ENCODE measurements at regions not wholly inside any gene's neighbourhood (a gene's known extent, or its start where the extent isn't known, plus 50 kb on each side); places are given as distances from the start of the nearest gene placed in this dataset.

DNA sequence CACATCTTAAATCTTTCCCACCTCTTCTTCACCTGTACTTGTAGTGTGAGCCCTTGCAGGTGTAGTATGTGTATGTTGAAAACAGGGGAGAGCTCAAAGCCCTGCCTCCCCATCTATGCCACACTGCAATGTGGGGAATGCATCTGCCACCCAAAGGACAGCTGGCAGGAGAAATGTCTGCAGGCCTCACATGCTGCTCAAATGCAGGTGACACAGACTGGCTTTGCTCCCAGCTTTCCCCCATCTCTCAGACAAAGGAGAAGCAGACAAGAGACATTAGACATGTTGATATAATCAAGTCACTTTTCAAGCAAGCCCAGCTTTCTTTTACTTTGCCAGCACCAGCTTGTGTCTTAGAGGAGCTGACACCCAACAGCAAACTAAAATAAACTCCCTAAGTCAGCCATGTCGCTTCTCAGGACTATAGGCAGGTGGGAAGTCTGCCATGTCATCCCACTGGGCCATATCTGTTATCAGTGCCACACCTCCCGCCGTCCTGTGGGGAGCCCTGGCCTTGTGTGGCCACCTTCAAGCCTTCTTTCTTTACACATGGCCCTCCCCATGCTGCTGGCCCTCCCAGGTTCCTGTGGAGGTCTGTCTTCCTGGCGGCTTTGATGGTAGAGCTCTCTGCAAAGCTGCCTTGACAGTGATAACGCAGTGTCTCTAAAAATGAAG lies 102.1 kb downstream of the CXCL12 start:
- WGBS = 73% methylated on average over 5 of the region's 5 CpGs
- no peak for DNase-seq (ENCODE audit: low spot score)
- TF ChIP-seq, protein P1, sequence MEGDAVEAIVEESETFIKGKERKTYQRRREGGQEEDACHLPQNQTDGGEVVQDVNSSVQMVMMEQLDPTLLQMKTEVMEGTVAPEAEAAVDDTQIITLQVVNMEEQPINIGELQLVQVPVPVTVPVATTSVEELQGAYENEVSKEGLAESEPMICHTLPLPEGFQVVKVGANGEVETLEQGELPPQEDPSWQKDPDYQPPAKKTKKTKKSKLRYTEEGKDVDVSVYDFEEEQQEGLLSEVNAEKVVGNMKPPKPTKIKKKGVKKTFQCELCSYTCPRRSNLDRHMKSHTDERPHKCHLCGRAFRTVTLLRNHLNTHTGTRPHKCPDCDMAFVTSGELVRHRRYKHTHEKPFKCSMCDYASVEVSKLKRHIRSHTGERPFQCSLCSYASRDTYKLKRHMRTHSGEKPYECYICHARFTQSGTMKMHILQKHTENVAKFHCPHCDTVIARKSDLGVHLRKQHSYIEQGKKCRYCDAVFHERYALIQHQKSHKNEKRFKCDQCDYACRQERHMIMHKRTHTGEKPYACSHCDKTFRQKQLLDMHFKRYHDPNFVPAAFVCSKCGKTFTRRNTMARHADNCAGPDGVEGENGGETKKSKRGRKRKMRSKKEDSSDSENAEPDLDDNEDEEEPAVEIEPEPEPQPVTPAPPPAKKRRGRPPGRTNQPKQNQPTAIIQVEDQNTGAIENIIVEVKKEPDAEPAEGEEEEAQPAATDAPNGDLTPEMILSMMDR (IDR thresholded peaks at IDR 0.05) = no peak
- TF ChIP-seq POLR2AphosphoS5 (IDR thresholded peaks at IDR 0.05) = no peak
- TF ChIP-seq POLR2A (IDR thresholded peaks at IDR 0.05) = no peak
- H3K27me3 ChIP-seq (replicated peaks; ENCODE audit: insufficient read depth) = no peaks in the 10 kb centered on the region
- intact Hi-C loops (cut with DNase I) = no loop called here
- H3K4me1 ChIP-seq (replicated peaks) = no peaks in the 10 kb centered on the region
- no peak overlapping the region for H3K4me3 ChIP-seq
- H3K36me3 ChIP-seq = no peaks in the 10 kb centered on the region
- no peaks in the 10 kb centered on the region for H3K9me3 ChIP-seq
- no peak overlapping the region for H3K27ac ChIP-seq

GRCh38 chr10:44281662-44282061 lies 103.2 kb downstream of the CXCL12 start:
- TF ChIP-seq POLR2A (IDR thresholded peaks at IDR 0.05) = no peak
- no peak for TF ChIP-seq POLR2AphosphoS5 (IDR thresholded peaks at IDR 0.05)
- TF ChIP-seq, protein P1 (IDR thresholded peaks at IDR 0.05) = no peak
- no peaks in the 10 kb centered on the region for H3K9me3 ChIP-seq
- no peak overlapping the region for H3K27ac ChIP-seq
- intact Hi-C loops (cut with DNase I) = no loop called here
- no peaks in the 10 kb centered on the region for H3K36me3 ChIP-seq
- no peak overlapping the region for H3K4me3 ChIP-seq
- WGBS = 85% methylated on average over 5 of the region's 5 CpGs
- no peaks in the 10 kb centered on the region for H3K27me3 ChIP-seq (replicated peaks; ENCODE audit: insufficient read depth)
- no peaks in the 10 kb centered on the region for H3K4me1 ChIP-seq (replicated peaks)
- DNase-seq (ENCODE audit: low spot score) = no peak

DNA sequence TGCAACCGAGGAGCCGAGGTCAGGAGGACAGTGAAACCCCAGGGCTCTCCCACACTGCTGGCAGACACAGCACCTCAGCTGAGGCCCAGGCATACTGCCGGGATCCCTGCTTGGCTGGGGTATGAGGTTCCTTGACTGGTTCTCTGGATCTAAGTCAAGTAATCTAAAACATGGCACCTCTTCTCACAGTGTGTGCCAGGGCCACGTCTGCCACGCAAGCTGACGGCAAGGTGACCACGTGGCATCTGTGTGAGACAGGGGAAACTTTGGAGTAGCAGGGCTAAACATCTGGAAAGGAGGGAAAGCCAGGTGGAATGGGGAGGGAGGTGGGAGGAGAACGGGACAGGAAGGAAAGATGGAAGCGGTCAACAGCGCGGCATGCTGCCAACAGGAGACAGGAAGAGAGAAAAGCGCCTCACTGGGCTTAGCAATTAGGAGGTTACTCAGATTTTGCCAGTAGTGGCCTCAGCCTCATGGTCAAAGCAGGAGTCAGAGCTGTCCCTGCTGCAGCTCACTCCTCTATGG lies 103.7 kb downstream of the CXCL12 start:
- Histone ChIP-seq H3K27ac (no peak overlapping the region), H3K4me3 (no peak overlapping the region), H3K4me1 (replicated peaks) (no peaks in the 10 kb centered on the region), H3K36me3 (no peaks in the 10 kb centered on the region), H3K27me3 (replicated peaks; ENCODE audit: insufficient read depth) (no peaks in the 10 kb centered on the region), H3K9me3 (no peaks in the 10 kb centered on the region)
- no peak for TF ChIP-seq POLR2AphosphoS5 (IDR thresholded peaks at IDR 0.05)
- TF ChIP-seq, protein P1 (IDR thresholded peaks at IDR 0.05) = no peak
- TF ChIP-seq POLR2A (IDR thresholded peaks at IDR 0.05) = no peak
- 55% methylated on average over 12 of the region's 12 CpGs for WGBS
- intact Hi-C loops (cut with DNase I) = no loop called here
- DNase-seq (ENCODE audit: low spot score) = no peak

- Histone ChIP-seq H3K27ac (no peak overlapping the region), H3K4me3 (no peak overlapping the region), H3K9me3 (no peaks in the 10 kb centered on the region), H3K4me1 (replicated peaks) (no peaks in the 10 kb centered on the region), H3K27me3 (replicated peaks; ENCODE audit: insufficient read depth) (no peaks in the 10 kb centered on the region), H3K36me3 (no peaks in the 10 kb centered on the region)
- intact Hi-C loops (cut with DNase I) = no loop called here
- no peak for TF ChIP-seq POLR2AphosphoS5 (IDR thresholded peaks at IDR 0.05)
- WGBS = 50% methylated on average over 5 of the region's 5 CpGs
- no peak for DNase-seq (ENCODE audit: low spot score)
These were observed 104.5 kb downstream of the CXCL12 start for GRCh38 chr10:44280226-44281014.

DNA sequence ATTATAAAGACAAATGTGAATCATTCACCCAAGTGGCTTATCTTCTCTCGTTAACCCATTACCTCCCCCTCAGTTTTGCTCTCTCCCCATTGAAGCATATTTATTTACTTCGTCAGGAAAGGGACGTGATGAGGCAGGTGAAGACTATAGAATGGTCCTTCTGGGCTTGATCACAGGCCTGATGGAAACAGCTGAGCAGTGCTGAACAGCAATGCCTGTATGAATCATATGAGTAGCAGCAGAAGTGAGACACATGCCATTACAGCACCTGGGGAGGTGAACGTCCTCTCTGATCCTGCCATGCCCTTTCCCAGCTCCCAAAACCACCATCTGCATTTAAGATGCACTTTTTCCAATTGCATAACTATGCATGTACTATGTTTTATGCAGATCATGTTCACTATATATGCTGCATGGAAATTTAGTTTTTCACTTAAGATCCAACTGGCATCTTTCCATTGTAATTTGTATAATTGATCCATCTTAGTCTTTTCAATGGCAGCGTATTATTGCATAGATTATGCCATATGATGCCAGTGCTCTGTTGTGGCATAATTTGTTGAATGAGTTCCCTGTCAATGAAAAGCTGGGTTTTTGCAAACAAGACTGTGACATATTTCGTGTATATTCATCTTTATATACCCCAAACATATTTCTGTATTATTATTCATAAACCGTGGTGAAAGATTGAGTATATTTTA lies 105.3 kb downstream of the CXCL12 start:
- Histone ChIP-seq H3K27ac (no peak overlapping the region), H3K36me3 (no peaks in the 10 kb centered on the region), H3K27me3 (replicated peaks; ENCODE audit: insufficient read depth) (no peaks in the 10 kb centered on the region), H3K9me3 (no peaks in the 10 kb centered on the region), H3K4me3 (no peak overlapping the region), H3K4me1 (replicated peaks) (no peaks in the 10 kb centered on the region)
- WGBS = 84% methylated on average over 7 of the region's 7 CpGs
- intact Hi-C loops (cut with DNase I) = no loop called here
- TF ChIP-seq, protein P1 (IDR thresholded peaks at IDR 0.05) = no peak
- TF ChIP-seq POLR2A (IDR thresholded peaks at IDR 0.05) = no peak
- no peak for DNase-seq (ENCODE audit: low spot score)
